HEK293 (cell line): ENCODE measurements at regions not wholly inside any gene's neighbourhood (a gene's known extent, or its start where the extent isn't known, plus 50 kb on each side); places are given as distances from the start of the nearest gene placed in this dataset.

Source experiments
- CTCF ChIA-PET: fragments of 350-600 bp; formaldehyde crosslinking; extraction: SDS; loops from one replicate; lab custom pipeline; 2021; ENCODE audit warnings: antibody characterized with exemption; lab: Yijun Ruan, JAX
- POLR2A ChIA-PET: fragments of 300-600 bp; formaldehyde crosslinking; extraction: SDS; loops from one replicate; lab custom pipeline; 2020; ENCODE audit warnings: antibody characterized with exemption, inconsistent platforms; lab: Yijun Ruan, JAX
- H3K27ac ChIP-seq: fragments of 200-500 bp; sonication (Bioruptor generic); 2 replicates; pipeline ENCODE4 v1.5.1; 2014; ENCODE audit warnings: low read depth, low read length, control low read depth, inconsistent platforms; ENCODE audit errors: extremely low read depth
- H3K36me3 ChIP-seq, 2 experiments: fragments of 200-500 bp in 1 of 2; sonication (Bioruptor generic) in 1 of 2; 1 replicate in 1 of 2; 2 replicates in 1 of 2; pipeline ENCODE4 v1.5.1; 2014 to 2017; ENCODE audit warnings: inconsistent platforms in 2 of 2, low read length in 2 of 2; ENCODE audit not compliant: control insufficient read depth in 2 of 2, insufficient read depth in 1 of 2
- H3K4me1 ChIP-seq: fragments of 200-500 bp; sonication (Bioruptor generic); 2 replicates; pipeline ENCODE4 v1.5.1; 2014; ENCODE audit warnings: mild to moderate bottlenecking, low read length, inconsistent platforms; ENCODE audit not compliant: control insufficient read depth, insufficient read depth
- H3K4me3 ChIP-seq: 2 replicates; pipeline ENCODE4 v1.5.1; 2011; ENCODE audit warnings: low read depth, mild to moderate bottlenecking, control low read depth, low read length, moderate library complexity
- H3K9me3 ChIP-seq: fragments of 200-500 bp; sonication (Bioruptor generic); 2 replicates; pipeline ENCODE4 v1.5.1; 2014; ENCODE audit warnings: low read depth, low read length, inconsistent platforms; ENCODE audit not compliant: control insufficient read depth, insufficient read depth
- CTCF ChIP-seq: fragments of 450-650 bp; formaldehyde crosslinking; IDR thresholded peaks from 2 replicates; pipeline ENCODE4 v1.5.1; 2016; ENCODE audit warnings: missing biosample characterization, missing genetic modification characterization
- GLIS2 ChIP-seq: fragments of 450-650 bp; formaldehyde crosslinking; IDR thresholded peaks from 2 replicates; pipeline ENCODE4 v1.5.1; 2016; ENCODE audit warnings: missing biosample characterization, missing genetic modification characterization
- KLF1 ChIP-seq: fragments of 450-650 bp; formaldehyde crosslinking; IDR thresholded peaks from 2 replicates; pipeline ENCODE4 v1.5.1; 2016; ENCODE audit warnings: missing biosample characterization, missing genetic modification characterization
- MZF1 ChIP-seq: fragments of 450-650 bp; formaldehyde crosslinking; IDR thresholded peaks from 2 replicates; pipeline ENCODE4 v1.5.1; 2017; ENCODE audit warnings: missing biosample characterization, missing genetic modification characterization, borderline replicate concordance
- RBAK ChIP-seq: fragments of 450-650 bp; formaldehyde crosslinking; IDR thresholded peaks from 2 replicates; pipeline ENCODE4 v1.5.1; 2016; ENCODE audit warnings: missing biosample characterization, missing genetic modification characterization
- REST ChIP-seq: fragments of 450-650 bp; formaldehyde crosslinking; IDR thresholded peaks from 2 replicates; pipeline ENCODE4 v1.5.1; 2016; ENCODE audit warnings: missing biosample characterization, missing genetic modification characterization
- ZEB2 ChIP-seq: fragments of 450-650 bp; formaldehyde crosslinking; IDR thresholded peaks from 2 replicates; pipeline ENCODE4 v1.5.1; 2016; ENCODE audit warnings: missing biosample characterization, missing genetic modification characterization
- ZNF169 ChIP-seq: fragments of 450-650 bp; formaldehyde crosslinking; IDR thresholded peaks from 2 replicates; pipeline ENCODE4 v1.5.1; 2016; ENCODE audit warnings: missing biosample characterization, missing genetic modification characterization
- ZNF175 ChIP-seq: fragments of 450-650 bp; formaldehyde crosslinking; IDR thresholded peaks from 2 replicates; pipeline ENCODE4 v1.5.1; 2016; ENCODE audit warnings: missing biosample characterization, missing genetic modification characterization
- ZNF19 ChIP-seq: fragments of 450-650 bp; formaldehyde crosslinking; IDR thresholded peaks from 2 replicates; pipeline ENCODE4; 2016; ENCODE audit warnings: missing biosample characterization, missing genetic modification characterization, low read depth
- ZNF223 ChIP-seq: fragments of 450-650 bp; formaldehyde crosslinking; IDR thresholded peaks from 2 replicates; pipeline ENCODE4 v1.5.1; 2016; ENCODE audit warnings: missing biosample characterization, missing genetic modification characterization
- ZNF274 ChIP-seq, 2 experiments: fragments of 200-500 bp in 1 of 2; fragments of 450-650 bp in 1 of 2; sonication (Bioruptor generic) in 1 of 2; formaldehyde crosslinking in 1 of 2; IDR thresholded peaks; 2 replicates each; pipeline versions ENCODE4 v1.5.1 to v1.6.1; 2014 to 2016; ENCODE audit warnings: borderline replicate concordance in 1 of 2, inconsistent platforms in 1 of 2, low read length in 1 of 2, missing biosample characterization in 1 of 2, missing genetic modification characterization in 1 of 2
- ZNF292 ChIP-seq: fragments of 450-650 bp; formaldehyde crosslinking; IDR thresholded peaks from 2 replicates; pipeline ENCODE4 v1.5.1; 2016; ENCODE audit warnings: low read depth, missing biosample characterization, missing genetic modification characterization, borderline replicate concordance
- ZNF341 ChIP-seq: fragments of 450-650 bp; formaldehyde crosslinking; IDR thresholded peaks from 2 replicates; pipeline ENCODE4; 2016; ENCODE audit warnings: low read depth, missing biosample characterization, missing genetic modification characterization
- ZNF473 ChIP-seq: fragments of 450-650 bp; formaldehyde crosslinking; IDR thresholded peaks from 2 replicates; pipeline ENCODE4 v1.5.1; 2017; ENCODE audit warnings: missing biosample characterization, missing genetic modification characterization
- ZNF530 ChIP-seq: fragments of 450-650 bp; formaldehyde crosslinking; IDR thresholded peaks from 2 replicates; pipeline ENCODE4 v1.5.1; 2016; ENCODE audit warnings: low read depth, missing biosample characterization, missing genetic modification characterization
- ZNF549 ChIP-seq: fragments of 450-650 bp; IDR thresholded peaks from 2 replicates; pipeline ENCODE4 v1.5.1; 2018; ENCODE audit warnings: missing biosample characterization, missing genetic modification characterization, mild to moderate bottlenecking, inconsistent platforms, moderate library complexity
- ZNF560 ChIP-seq: fragments of 450-650 bp; formaldehyde crosslinking; IDR thresholded peaks from 2 replicates; pipeline ENCODE4 v1.5.1; 2017; ENCODE audit warnings: missing biosample characterization, missing genetic modification characterization, borderline replicate concordance
- ZNF585B ChIP-seq: fragments of 450-650 bp; formaldehyde crosslinking; IDR thresholded peaks from 2 replicates; pipeline ENCODE4 v1.5.1; 2016; ENCODE audit warnings: missing biosample characterization, missing genetic modification characterization
- ZNF624 ChIP-seq: fragments of 450-650 bp; formaldehyde crosslinking; IDR thresholded peaks from 2 replicates; pipeline ENCODE4 v1.5.1; 2017; ENCODE audit warnings: missing biosample characterization, missing genetic modification characterization
- ZNF629 ChIP-seq: fragments of 450-650 bp; formaldehyde crosslinking; IDR thresholded peaks from 2 replicates; pipeline ENCODE4 v1.5.1; 2017; ENCODE audit warnings: missing biosample characterization, missing genetic modification characterization
- TF ChIP-seq, protein P1 (sequence below): fragments of 450-650 bp; formaldehyde crosslinking; IDR thresholded peaks from 2 replicates; pipeline ENCODE4 v1.5.1; 2017; ENCODE audit warnings: missing biosample characterization, missing genetic modification characterization
- TF ChIP-seq, protein P2 (sequence below): fragments of 450-650 bp; formaldehyde crosslinking; IDR thresholded peaks from 2 replicates; pipeline ENCODE4 v1.5.1; 2016; ENCODE audit warnings: missing biosample characterization, missing genetic modification characterization, borderline replicate concordance

- no peak for TF ChIP-seq ZNF175 (tag by site-specific recombination)
- no peak for TF ChIP-seq REST (tag by site-specific recombination)
- no peak for TF ChIP-seq GLIS2 (tag by site-specific recombination)
- no peak for TF ChIP-seq ZNF585B (tag by site-specific recombination)
- no peak for TF ChIP-seq ZNF19 (tag by site-specific recombination)
- TF ChIP-seq ZNF169 (tag by site-specific recombination): no peak
- TF ChIP-seq ZNF530: no peak
- TF ChIP-seq ZNF223 (tag by site-specific recombination): no peak
- no peak for TF ChIP-seq ZNF341 (tag by site-specific recombination)
- TF ChIP-seq, protein P1, sequence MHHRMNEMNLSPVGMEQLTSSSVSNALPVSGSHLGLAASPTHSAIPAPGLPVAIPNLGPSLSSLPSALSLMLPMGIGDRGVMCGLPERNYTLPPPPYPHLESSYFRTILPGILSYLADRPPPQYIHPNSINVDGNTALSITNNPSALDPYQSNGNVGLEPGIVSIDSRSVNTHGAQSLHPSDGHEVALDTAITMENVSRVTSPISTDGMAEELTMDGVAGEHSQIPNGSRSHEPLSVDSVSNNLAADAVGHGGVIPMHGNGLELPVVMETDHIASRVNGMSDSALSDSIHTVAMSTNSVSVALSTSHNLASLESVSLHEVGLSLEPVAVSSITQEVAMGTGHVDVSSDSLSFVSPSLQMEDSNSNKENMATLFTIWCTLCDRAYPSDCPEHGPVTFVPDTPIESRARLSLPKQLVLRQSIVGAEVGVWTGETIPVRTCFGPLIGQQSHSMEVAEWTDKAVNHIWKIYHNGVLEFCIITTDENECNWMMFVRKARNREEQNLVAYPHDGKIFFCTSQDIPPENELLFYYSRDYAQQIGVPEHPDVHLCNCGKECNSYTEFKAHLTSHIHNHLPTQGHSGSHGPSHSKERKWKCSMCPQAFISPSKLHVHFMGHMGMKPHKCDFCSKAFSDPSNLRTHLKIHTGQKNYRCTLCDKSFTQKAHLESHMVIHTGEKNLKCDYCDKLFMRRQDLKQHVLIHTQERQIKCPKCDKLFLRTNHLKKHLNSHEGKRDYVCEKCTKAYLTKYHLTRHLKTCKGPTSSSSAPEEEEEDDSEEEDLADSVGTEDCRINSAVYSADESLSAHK (tag by site-specific recombination): no peak
- TF ChIP-seq ZNF624 (tag by site-specific recombination): no peak
- no peak for TF ChIP-seq ZNF629 (tag by site-specific recombination)
- no peaks in the 10 kb centered on the region for H3K9me3 ChIP-seq
- no peaks in the 10 kb centered on the region for H3K4me1 ChIP-seq
- POLR2A ChIA-PET: no interaction called here
- no peaks in the 10 kb centered on the region for H3K36me3 ChIP-seq
- H3K27ac ChIP-seq: no peak overlapping the region
- no peak overlapping the region for H3K4me3 ChIP-seq
- CTCF ChIA-PET: interaction anchor here (0.7 to 2.3 kb wide), 7 partner anchors 9 to 309 kb away, joined by 3 to 14 read pairs (median 4); no protein-coding TSS in a partner anchor
Observed at GRCh38 chr15:62741106-62741505, 301.4 kb upstream of the TPM1 start.

DNA sequence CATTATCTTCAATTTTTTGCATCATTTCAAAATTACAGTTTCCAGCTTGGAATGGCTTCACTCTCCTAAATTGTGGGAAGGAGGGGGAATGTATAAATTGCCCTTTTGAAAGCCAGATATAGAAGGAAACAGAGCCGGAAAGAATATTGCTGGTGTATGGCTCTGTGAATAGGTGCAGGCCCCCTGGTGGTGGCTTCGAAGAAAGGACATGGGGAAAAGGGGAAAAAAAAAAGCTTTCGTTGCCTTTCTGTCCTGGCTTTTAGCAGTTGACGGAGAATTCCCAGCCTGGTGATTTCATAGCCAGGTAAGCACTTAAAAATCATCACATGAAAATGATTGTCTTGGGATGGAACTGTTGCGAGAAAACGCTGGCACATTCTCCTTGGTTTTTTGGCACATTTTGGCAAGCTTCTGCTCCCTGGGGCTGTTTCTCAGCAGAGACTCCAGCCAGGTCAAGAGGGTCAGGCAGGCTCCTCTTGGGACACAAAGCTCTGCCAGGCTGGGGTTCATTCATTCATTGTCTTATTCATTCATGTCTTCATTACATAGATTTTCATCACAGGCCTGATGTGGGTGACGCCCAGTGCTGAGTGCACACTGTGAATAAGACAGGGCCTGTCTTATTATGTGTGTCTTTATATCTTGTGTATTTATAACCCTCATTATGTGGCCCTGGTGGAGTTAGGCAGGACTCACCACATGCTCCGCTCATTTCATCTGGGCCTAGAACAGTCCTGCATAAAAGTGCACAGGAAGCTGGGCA is 300.0 kb upstream of the TPM1 start:
- no peaks in the 10 kb centered on the region for H3K36me3 ChIP-seq
- no peaks in the 10 kb centered on the region for H3K4me1 ChIP-seq
- no peak overlapping the region for H3K27ac ChIP-seq
- ChIA-PET POLR2A (interaction anchor here (0.6 kb wide), 2 partner anchors 303 to 1409 kb away, joined by 3 read pairs; partner anchors contain the start of gene SNX22), CTCF (interaction anchor here (0.6 to 2.3 kb wide), 32 partner anchors 8 to 859 kb away, joined by 3 to 14 read pairs (median 4); no protein-coding TSS in a partner anchor)
- H3K9me3 ChIP-seq: no peaks in the 10 kb centered on the region
- H3K4me3 ChIP-seq: no peak overlapping the region
- TF ChIP-seq ZNF292 (tag by site-specific recombination) (no peak), KLF1 (no peak), ZNF560 (no peak), CTCF (tag by site-specific recombination) (peak; percentile 39), MZF1 (tag by site-specific recombination) (no peak), ZNF549 (no peak), ZEB2 (no peak), ZNF473 (no peak), RBAK (tag by site-specific recombination) (no peak), ZNF175 (tag by site-specific recombination) (no peak), ZNF274 (IDR thresholded peaks at IDR 0.05; ENCODE audit: low read length) (no peak), ZNF274 (tag by site-specific recombination; IDR thresholded peaks at IDR 0.05; ENCODE audit: borderline replicate concordance) (no peak)
- TF ChIP-seq, protein P2, sequence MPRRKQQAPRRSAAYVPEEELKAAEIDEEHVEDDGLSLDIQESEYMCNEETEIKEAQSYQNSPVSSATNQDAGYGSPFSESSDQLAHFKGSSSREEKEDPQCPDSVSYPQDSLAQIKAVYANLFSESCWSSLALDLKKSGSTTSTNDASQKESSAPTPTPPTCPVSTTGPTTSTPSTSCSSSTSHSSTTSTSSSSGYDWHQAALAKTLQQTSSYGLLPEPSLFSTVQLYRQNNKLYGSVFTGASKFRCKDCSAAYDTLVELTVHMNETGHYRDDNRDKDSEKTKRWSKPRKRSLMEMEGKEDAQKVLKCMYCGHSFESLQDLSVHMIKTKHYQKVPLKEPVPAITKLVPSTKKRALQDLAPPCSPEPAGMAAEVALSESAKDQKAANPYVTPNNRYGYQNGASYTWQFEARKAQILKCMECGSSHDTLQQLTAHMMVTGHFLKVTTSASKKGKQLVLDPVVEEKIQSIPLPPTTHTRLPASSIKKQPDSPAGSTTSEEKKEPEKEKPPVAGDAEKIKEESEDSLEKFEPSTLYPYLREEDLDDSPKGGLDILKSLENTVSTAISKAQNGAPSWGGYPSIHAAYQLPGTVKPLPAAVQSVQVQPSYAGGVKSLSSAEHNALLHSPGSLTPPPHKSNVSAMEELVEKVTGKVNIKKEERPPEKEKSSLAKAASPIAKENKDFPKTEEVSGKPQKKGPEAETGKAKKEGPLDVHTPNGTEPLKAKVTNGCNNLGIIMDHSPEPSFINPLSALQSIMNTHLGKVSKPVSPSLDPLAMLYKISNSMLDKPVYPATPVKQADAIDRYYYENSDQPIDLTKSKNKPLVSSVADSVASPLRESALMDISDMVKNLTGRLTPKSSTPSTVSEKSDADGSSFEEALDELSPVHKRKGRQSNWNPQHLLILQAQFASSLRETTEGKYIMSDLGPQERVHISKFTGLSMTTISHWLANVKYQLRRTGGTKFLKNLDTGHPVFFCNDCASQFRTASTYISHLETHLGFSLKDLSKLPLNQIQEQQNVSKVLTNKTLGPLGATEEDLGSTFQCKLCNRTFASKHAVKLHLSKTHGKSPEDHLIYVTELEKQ (tag by site-specific recombination): no peak
